OCI-LY7 (cell line): ENCODE measurements at regions not wholly inside any gene's neighbourhood (a gene's known extent, or its start where the extent isn't known, plus 50 kb on each side); places are given as distances from the start of the nearest gene placed in this dataset.

ENCODE experiments used
- CTCF ChIP-seq: fragments of 200-600 bp; sonication (generic); conservative IDR thresholded peaks from 2 replicates; pipeline ENCODE4 v1.5.1; 2014; ENCODE audit warnings: mild to moderate bottlenecking, antibody characterized with exemption, low read length, moderate library complexity, mixed read lengths
- EZH2phosphoT487 ChIP-seq: fragments of 200-600 bp; sonication (generic); IDR thresholded peaks from 2 replicates; pipeline ENCODE4 v1.6.1; 2018; ENCODE audit warnings: low read depth, borderline replicate concordance, mild to moderate bottlenecking, mixed run types, antibody characterized with exemption, low read length, moderate library complexity, mixed read lengths

GRCh38 chr20:6509374-6509773 is 258.1 kb upstream of the BMP2 start:
- TF ChIP-seq CTCF (no peak), EZH2phosphoT487 (no peak)
